ENCODE measurements at regions not wholly inside any gene's neighbourhood (a gene's known extent, or its start where the extent isn't known, plus 50 kb on each side); places are given as distances from the start of the nearest gene placed in this dataset.

- DNase-seq (no peak), ATAC-seq (no peak)
- intact Hi-C loops (cut with micrococcal nuclease) = no loop called here
Observed at GRCh38 chr13:90954605-90955195, 392.8 kb upstream of the MIR17HG start.

GRCh38 chr13:90956031-90956430 is 391.5 kb upstream of the MIR17HG start:
- intact Hi-C loops (cut with micrococcal nuclease) = no loop called here
- no peak for ATAC-seq
- no peak for DNase-seq

- DNase-seq (no peak), ATAC-seq (no peak)
- intact Hi-C loops (cut with micrococcal nuclease) = no loop called here
Observed at GRCh38 chr13:90958866-90959265, 388.6 kb upstream of the MIR17HG start.

- intact Hi-C loops (cut with micrococcal nuclease) = no loop called here
- no peak for ATAC-seq
Observed at GRCh38 chr13:90968166-90968904, 379.2 kb upstream of the MIR17HG start.

GRCh38 chr13:90974249-90974975 is 373.1 kb upstream of the MIR17HG start:
- ATAC-seq (no peak), DNase-seq (no peak)
- intact Hi-C loops (cut with micrococcal nuclease) = no loop called here

More at GRCh38 chr13:90968166-90968904, 379.2 kb upstream of the MIR17HG start:
- DNase-seq = no peak

GRCh38 chr13:90979059-90979458 is 368.4 kb upstream of the MIR17HG start:
- no peak for ATAC-seq
- intact Hi-C loops (cut with micrococcal nuclease) = no loop called here
- DNase-seq = no peak

- intact Hi-C loops (cut with micrococcal nuclease) = no loop called here
- DNase-seq = no peak
- ATAC-seq = no peak
Observed at GRCh38 chr13:90984756-90985155, 362.7 kb upstream of the MIR17HG start.

GRCh38 chr13:90995001-90995400 is 352.5 kb upstream of the MIR17HG start:
- DNase-seq (no peak), ATAC-seq (no peak)

GRCh38 chr13:90995614-90996013 is 351.9 kb upstream of the MIR17HG start:
- no peak for ATAC-seq
- intact Hi-C loops (cut with micrococcal nuclease) = no loop called here

More at GRCh38 chr13:90995001-90995400, 352.5 kb upstream of the MIR17HG start:
- intact Hi-C loops (cut with micrococcal nuclease) = no loop called here

GRCh38 chr13:90997951-90998350 is 349.5 kb upstream of the MIR17HG start:
- intact Hi-C loops (cut with micrococcal nuclease) = no loop called here
- DNase-seq (no peak), ATAC-seq (no peak)

More at GRCh38 chr13:90995614-90996013, 351.9 kb upstream of the MIR17HG start:
- DNase-seq = no peak

- DNase-seq (no peak), ATAC-seq (no peak)
- intact Hi-C loops (cut with micrococcal nuclease) = no loop called here
Observed at GRCh38 chr13:90999401-90999800, 348.1 kb upstream of the MIR17HG start.

GRCh38 chr13:91001371-91001770 is 346.1 kb upstream of the MIR17HG start:
- DNase-seq = no peak
- intact Hi-C loops (cut with micrococcal nuclease) = no loop called here
- no peak for ATAC-seq

- no peak for ATAC-seq
Observed at GRCh38 chr13:91014696-91015095, 332.8 kb upstream of the MIR17HG start.

GRCh38 chr13:91017031-91017668 is 330.3 kb upstream of the MIR17HG start:
- intact Hi-C loops (cut with micrococcal nuclease) = no loop called here
- no peak for DNase-seq
- ATAC-seq = no peak

More at GRCh38 chr13:91014696-91015095, 332.8 kb upstream of the MIR17HG start:
- DNase-seq = no peak
- intact Hi-C loops (cut with micrococcal nuclease) = no loop called here

- DNase-seq (no peak), ATAC-seq (no peak)
Observed at GRCh38 chr13:91017669-91018053, 329.8 kb upstream of the MIR17HG start.

GRCh38 chr13:91020461-91021034 is 326.9 kb upstream of the MIR17HG start:
- ATAC-seq (no peak), DNase-seq (no peak)
- intact Hi-C loops (cut with micrococcal nuclease) = no loop called here

More at GRCh38 chr13:91017669-91018053, 329.8 kb upstream of the MIR17HG start:
- intact Hi-C loops (cut with micrococcal nuclease) = no loop called here

GRCh38 chr13:91024157-91024792 is 323.2 kb upstream of the MIR17HG start:
- no peak for DNase-seq
- no peak for ATAC-seq
- intact Hi-C loops (cut with micrococcal nuclease) = no loop called here

- intact Hi-C loops (cut with micrococcal nuclease) = no loop called here
- DNase-seq = no peak
- no peak for ATAC-seq
Observed at GRCh38 chr13:91025442-91025841, 322.0 kb upstream of the MIR17HG start.

GRCh38 chr13:91031508-91031907 is 316.0 kb upstream of the MIR17HG start:
- no peak for DNase-seq
- intact Hi-C loops (cut with micrococcal nuclease) = no loop called here

More at GRCh38 chr13:91031508-91031907, 316.0 kb upstream of the MIR17HG start:
- no peak for ATAC-seq
